Trophoblast cell (in vitro differentiated cells and primary cell): ENCODE measurements at regions not wholly inside any gene's neighbourhood (a gene's known extent, or its start where the extent isn't known, plus 50 kb on each side); places are given as distances from the start of the nearest gene placed in this dataset.

ENCODE experiments used
- DNase-seq, 2 donors: peaks; one replicate each; pipeline ENCODE4 v3.0.0-alpha.2; 2016
- H2AFZ ChIP-seq: 2 replicates; pipeline ENCODE4 v1.6.1; 2013; ENCODE audit warnings: low read length, moderate library complexity, mild to moderate bottlenecking; ENCODE audit not compliant: insufficient read depth, poor library complexity
- H2AK5ac ChIP-seq: 2 replicates; pipeline ENCODE4 v1.6.1; 2013; ENCODE audit warnings: mild to moderate bottlenecking, low read length
- H2BK120ac ChIP-seq: 2 replicates; pipeline ENCODE4 v1.6.1; 2013; ENCODE audit warnings: low read length, mild to moderate bottlenecking, moderate library complexity; ENCODE audit not compliant: insufficient read depth, poor library complexity
- H2BK12ac ChIP-seq: 2 replicates; pipeline ENCODE4 v1.6.1; 2013; ENCODE audit warnings: mild to moderate bottlenecking, low read length, moderate library complexity
- H2BK5ac ChIP-seq: 2 replicates; pipeline ENCODE4 v1.6.1; 2013; ENCODE audit warnings: low read length, low read depth, moderate library complexity, mild to moderate bottlenecking; ENCODE audit not compliant: poor library complexity
- H3K14ac ChIP-seq: 2 replicates; pipeline ENCODE4 v1.6.1; 2013; ENCODE audit warnings: mild to moderate bottlenecking, low read length
- H3K18ac ChIP-seq: 2 replicates; pipeline ENCODE4 v1.6.1; 2013; ENCODE audit warnings: mild to moderate bottlenecking, low read length
- H3K23ac ChIP-seq: 2 replicates; pipeline ENCODE4 v1.6.1; 2013; ENCODE audit warnings: low read length
- H3K27ac ChIP-seq: 2 replicates; pipeline ENCODE4 v1.5.1; 2013; ENCODE audit warnings: low read depth, mild to moderate bottlenecking, inconsistent platforms, low read length, moderate library complexity
- H3K27me3 ChIP-seq: 2 replicates; pipeline ENCODE4 v1.6.1; 2013; ENCODE audit warnings: inconsistent platforms, mild to moderate bottlenecking, low read length, moderate library complexity; ENCODE audit not compliant: insufficient read depth
- H3K36me3 ChIP-seq, 2 experiments: 1 replicate in 1 of 2; 2 replicates in 1 of 2; pipeline ENCODE4 v1.6.1; 2013; ENCODE audit warnings: low read length in 2 of 2, mild to moderate bottlenecking in 2 of 2, moderate library complexity in 1 of 2; ENCODE audit not compliant: insufficient read depth in 2 of 2, control insufficient read depth in 1 of 2
- H3K4ac ChIP-seq: 2 replicates; pipeline ENCODE4 v1.6.1; 2013; ENCODE audit warnings: low read depth, mild to moderate bottlenecking, low read length, moderate library complexity
- H3K4me1 ChIP-seq, 2 experiments: 1 replicate in 1 of 2; 2 replicates in 1 of 2; pipeline ENCODE4 v1.6.1; 2013; ENCODE audit warnings: low read length in 2 of 2, mild to moderate bottlenecking in 2 of 2, moderate library complexity in 1 of 2; ENCODE audit not compliant: insufficient read depth in 2 of 2, control insufficient read depth in 1 of 2
- H3K4me2 ChIP-seq: 2 replicates; pipeline ENCODE4 v1.6.1; 2013; ENCODE audit warnings: inconsistent platforms, mild to moderate bottlenecking, low read length, moderate library complexity
- H3K4me3 ChIP-seq: 2 replicates; pipeline ENCODE4 v1.5.1; 2013; ENCODE audit warnings: mild to moderate bottlenecking, low read depth, low read length, inconsistent platforms
- H3K79me1 ChIP-seq: one replicate; pipeline ENCODE4 v1.6.1; 2013; ENCODE audit warnings: low read length
- H3K79me2 ChIP-seq: 2 replicates; pipeline ENCODE4 v1.6.1; 2013; ENCODE audit warnings: low read length, mild to moderate bottlenecking; ENCODE audit not compliant: control insufficient read depth, insufficient read depth, poor library complexity
- H3K9ac ChIP-seq: 2 replicates; pipeline ENCODE4 v1.6.1; 2013; ENCODE audit warnings: mild to moderate bottlenecking, low read length
- H3K9me3 ChIP-seq: 2 replicates; pipeline ENCODE4 v1.6.1; 2013; ENCODE audit warnings: low read depth, mild to moderate bottlenecking, control low read depth, inconsistent platforms, low read length; ENCODE audit not compliant: insufficient read depth
- H4K12ac ChIP-seq: 2 replicates; pipeline ENCODE4 v1.6.1; 2013; ENCODE audit warnings: low read depth, mild to moderate bottlenecking, low read length, moderate library complexity
- H4K8ac ChIP-seq: 2 replicates; pipeline ENCODE4 v1.6.1; 2013; ENCODE audit warnings: low read depth, mild to moderate bottlenecking, low read length, moderate library complexity
- H4K91ac ChIP-seq: one replicate; pipeline ENCODE4 v1.6.1; 2013; ENCODE audit warnings: low read depth, mild to moderate bottlenecking, low read length, moderate library complexity
- whole genome bisulfite sequencing: extraction: QIAGEN DNeasy Blood & Tissue Kit; methylation state at CpG from one replicate; pipeline ENCODE4 v1.1.7; 2013; ENCODE audit warnings: missing lambda C conversion rate; ENCODE audit not compliant: insufficient read length, insufficient coverage; ENCODE audit errors: extremely low coverage; 5-methylcytosine and 5-hydroxymethylcytosine counted together

DNA sequence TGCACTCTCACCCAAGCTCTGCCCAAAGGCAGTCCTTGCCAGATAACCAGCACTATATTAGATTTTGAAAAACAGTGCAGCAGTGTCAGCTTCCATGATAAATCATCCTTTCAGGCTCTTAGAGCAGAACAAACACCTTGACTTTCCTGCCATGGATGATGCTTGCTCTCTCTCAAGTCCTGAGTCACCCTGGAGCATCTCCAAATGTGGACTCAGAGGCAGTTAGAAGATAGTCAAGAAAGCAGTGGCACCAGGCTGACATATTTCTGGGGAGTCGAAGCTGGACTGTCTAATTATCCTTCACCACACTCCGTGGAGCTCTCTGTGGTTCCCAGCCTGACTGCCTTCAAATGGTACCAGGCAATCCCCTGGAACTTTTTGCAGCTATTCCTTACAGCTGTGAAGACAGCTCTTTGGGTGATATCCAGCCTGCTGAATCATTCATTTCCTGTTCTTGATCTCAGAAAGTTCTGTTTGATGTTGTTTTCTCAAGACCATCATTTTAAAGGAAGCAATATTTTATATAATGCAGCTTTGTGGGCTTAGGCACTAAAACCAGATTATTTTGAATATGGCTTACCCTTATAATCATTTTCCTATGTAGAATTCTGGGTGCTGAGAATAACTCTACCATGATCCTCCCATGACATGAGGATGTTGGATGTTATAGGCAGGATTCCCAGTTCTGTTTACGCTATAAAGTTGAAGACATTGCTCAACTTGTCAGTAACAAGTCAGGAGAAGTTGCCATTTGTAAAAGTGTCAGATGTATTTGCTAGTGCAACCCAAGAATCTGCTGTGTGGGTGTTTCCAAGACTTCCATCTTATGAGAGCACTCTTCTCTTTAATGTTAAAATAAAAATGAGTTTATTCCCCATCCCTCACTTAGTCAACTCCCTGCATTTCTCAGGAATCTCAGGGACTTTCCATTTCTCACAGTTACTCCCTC, 233.8 kb downstream of the C7orf25 start:
- no peak overlapping the region for H4K91ac ChIP-seq
- H4K8ac ChIP-seq: no peak overlapping the region
- no peak overlapping the region for H3K14ac ChIP-seq
- H2AFZ ChIP-seq: no peak overlapping the region
- H3K79me2 ChIP-seq: no peaks in the 10 kb centered on the region
- no peak overlapping the region for H3K23ac ChIP-seq
- no peak overlapping the region for H2BK12ac ChIP-seq
- no peaks in the 10 kb centered on the region for H3K9me3 ChIP-seq
- no peak overlapping the region for H2BK120ac ChIP-seq
- DNase-seq: no peak
- H3K4me3 ChIP-seq: no peak overlapping the region
- H3K27ac ChIP-seq: no peak overlapping the region
- no peak overlapping the region for H4K12ac ChIP-seq
- H3K79me1 ChIP-seq: no peaks in the 10 kb centered on the region
- H3K36me3 ChIP-seq: no peaks in the 10 kb centered on the region
- WGBS: no CpG with 5 or more reads among the region's 3 CpGs
- H2AK5ac ChIP-seq: no peak overlapping the region
- H3K4ac ChIP-seq: no peak overlapping the region
- no peak overlapping the region for H3K9ac ChIP-seq
- H2BK5ac ChIP-seq: no peak overlapping the region
- H3K4me2 ChIP-seq: no peak overlapping the region
- H3K18ac ChIP-seq: no peak overlapping the region
- H3K27me3 ChIP-seq: no peaks in the 10 kb centered on the region
- no peaks in the 10 kb centered on the region for H3K4me1 ChIP-seq

DNA sequence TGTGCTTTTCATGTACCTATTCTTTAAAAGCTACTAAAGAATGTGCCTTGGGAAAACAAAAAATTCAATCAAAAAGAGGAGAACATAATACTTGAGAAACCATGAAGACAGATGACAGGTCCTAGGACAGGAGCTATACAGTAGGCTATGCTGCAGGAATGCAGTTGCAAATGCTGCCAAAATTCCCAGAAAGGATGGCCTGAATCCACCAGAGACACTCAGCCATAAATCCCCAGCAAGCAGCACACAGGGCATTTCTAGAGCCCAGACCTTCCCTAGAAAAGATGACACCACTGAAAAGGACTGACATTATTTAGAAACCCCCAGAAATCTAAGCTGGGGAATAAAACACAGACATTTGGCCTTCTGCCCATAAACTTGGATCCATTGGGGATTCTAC, 237.3 kb downstream of the C7orf25 start:
- H3K23ac ChIP-seq: no peak overlapping the region
- H2AFZ ChIP-seq: no peak overlapping the region
- H4K91ac ChIP-seq: no peak overlapping the region
- no peak overlapping the region for H3K4me3 ChIP-seq
- no peaks in the 10 kb centered on the region for H3K79me1 ChIP-seq
- no peak overlapping the region for H3K9ac ChIP-seq
- H4K8ac ChIP-seq: no peak overlapping the region
- no peak overlapping the region for H3K14ac ChIP-seq
- no peak overlapping the region for H4K12ac ChIP-seq
- H3K36me3 ChIP-seq: no peaks in the 10 kb centered on the region
- no peaks in the 10 kb centered on the region for H3K9me3 ChIP-seq
- no peaks in the 10 kb centered on the region for H3K4me1 ChIP-seq
- no peaks in the 10 kb centered on the region for H3K79me2 ChIP-seq
- no peak overlapping the region for H2BK120ac ChIP-seq
- H2BK5ac ChIP-seq: no peak overlapping the region
- H3K27ac ChIP-seq: no peak overlapping the region
- no peak overlapping the region for H2AK5ac ChIP-seq
- H3K4me2 ChIP-seq: no peak overlapping the region
- H2BK12ac ChIP-seq: no peak overlapping the region
- H3K27me3 ChIP-seq: no peaks in the 10 kb centered on the region
- DNase-seq: no peak
- H3K4ac ChIP-seq: no peak overlapping the region
- H3K18ac ChIP-seq: no peak overlapping the region

DNA sequence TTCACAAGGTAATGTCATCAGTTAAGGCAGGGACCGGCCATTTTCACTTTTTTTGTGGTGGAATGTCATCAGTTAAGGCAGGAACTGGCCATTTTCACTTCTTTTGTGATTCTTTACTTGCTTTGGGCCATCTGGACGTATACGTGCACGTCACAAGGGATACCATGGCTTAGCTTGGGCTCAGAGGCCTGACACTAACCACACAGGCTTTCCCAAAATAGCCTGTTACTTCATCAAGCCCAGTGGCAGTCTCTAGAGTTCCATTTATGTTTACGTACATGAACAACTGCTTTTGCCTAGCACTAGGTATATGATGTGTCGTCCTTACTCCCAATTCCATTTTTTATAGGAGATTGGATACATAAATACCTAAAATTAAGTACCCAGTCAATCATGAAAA, 237.9 kb downstream of the C7orf25 start:
- Histone ChIP-seq H2AFZ (no peak overlapping the region), H4K12ac (no peak overlapping the region), H4K8ac (no peak overlapping the region), H2BK12ac (no peak overlapping the region), H3K4ac (no peak overlapping the region), H3K27ac (no peak overlapping the region), H3K9me3 (no peaks in the 10 kb centered on the region), H3K4me1 (no peaks in the 10 kb centered on the region), H2AK5ac (no peak overlapping the region), H4K91ac (no peak overlapping the region), H3K23ac (no peak overlapping the region), H2BK120ac (no peak overlapping the region), H3K79me1 (no peaks in the 10 kb centered on the region), H3K36me3 (no peaks in the 10 kb centered on the region), H3K14ac (no peak overlapping the region), H3K79me2 (no peaks in the 10 kb centered on the region), H3K4me2 (no peak overlapping the region), H3K27me3 (no peaks in the 10 kb centered on the region), H3K9ac (no peak overlapping the region), H3K18ac (no peak overlapping the region), H2BK5ac (no peak overlapping the region), H3K4me3 (no peak overlapping the region)
- no CpG with 5 or more reads among the region's 6 CpGs for WGBS
- no peak for DNase-seq

DNA sequence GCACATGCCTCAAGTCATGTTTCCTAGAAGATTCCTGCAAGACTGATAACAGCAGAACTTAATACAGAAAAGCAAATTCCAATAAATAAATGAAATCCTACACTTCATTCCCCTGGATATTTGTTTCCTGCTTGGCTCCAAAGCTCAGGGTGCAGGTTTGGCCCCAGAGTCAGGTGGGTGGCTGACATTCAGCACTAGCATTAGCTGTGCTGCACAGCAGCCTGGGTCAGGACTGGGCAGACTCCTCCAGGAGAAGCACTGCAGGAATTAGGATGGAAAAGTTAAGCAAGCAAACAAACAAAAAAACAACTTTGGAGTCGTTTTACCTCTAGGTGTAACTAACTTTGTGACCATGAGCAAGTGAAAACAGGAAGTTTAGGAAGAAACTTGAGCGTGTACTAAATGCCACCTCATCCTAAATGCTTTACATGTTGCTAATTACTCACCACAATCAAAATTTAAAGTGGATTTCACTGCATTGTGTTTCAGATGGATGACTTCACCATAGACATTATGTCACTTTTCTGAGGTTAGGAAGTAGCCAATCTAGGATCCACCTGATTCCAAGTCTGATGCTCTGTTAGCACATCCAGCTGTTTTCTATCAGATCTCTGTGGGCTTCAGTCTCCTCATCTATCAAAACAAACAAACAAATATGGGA, 239.4 kb downstream of the C7orf25 start:
- peaks cover under 1% of the 10 kb centered on the region for H3K9me3 ChIP-seq
- H3K18ac ChIP-seq: no peak overlapping the region
- H2AK5ac ChIP-seq: no peak overlapping the region
- H3K79me1 ChIP-seq: no peaks in the 10 kb centered on the region
- no peak overlapping the region for H2BK5ac ChIP-seq
- H4K91ac ChIP-seq: no peak overlapping the region
- H2BK120ac ChIP-seq: no peak overlapping the region
- no peak overlapping the region for H3K14ac ChIP-seq
- no peak overlapping the region for H3K23ac ChIP-seq
- H3K9ac ChIP-seq: no peak overlapping the region
- no peaks in the 10 kb centered on the region for H3K4me1 ChIP-seq
- no peaks in the 10 kb centered on the region for H3K36me3 ChIP-seq
- H3K27ac ChIP-seq: no peak overlapping the region
- H3K4me3 ChIP-seq: no peak overlapping the region
- no peak overlapping the region for H3K4me2 ChIP-seq
- no peak overlapping the region for H4K12ac ChIP-seq
- no CpG with 5 or more reads among the region's 2 CpGs for WGBS
- H3K4ac ChIP-seq: no peak overlapping the region
- no peaks in the 10 kb centered on the region for H3K79me2 ChIP-seq
- DNase-seq: no peak
- no peaks in the 10 kb centered on the region for H3K27me3 ChIP-seq
- H4K8ac ChIP-seq: no peak overlapping the region
- H2BK12ac ChIP-seq: no peak overlapping the region
- H2AFZ ChIP-seq: no peak overlapping the region
